Ishikawa (cell line): ENCODE measurements at regions not wholly inside any gene's neighbourhood (a gene's known extent, or its start where the extent isn't known, plus 50 kb on each side); places are given as distances from the start of the nearest gene placed in this dataset.

Experiments used
- CEBPB ChIP-seq: IDR thresholded peaks from 2 replicates; pipeline ENCODE4 v1.6.1; 2012
- CREB1 ChIP-seq: IDR thresholded peaks from 2 replicates; pipeline ENCODE4 v1.6.1; 2012; ENCODE audit warnings: low read depth
- EGR1 ChIP-seq: IDR thresholded peaks from 2 replicates; pipeline ENCODE4 v1.6.1; 2012
- EP300 ChIP-seq: IDR thresholded peaks from 2 replicates; pipeline ENCODE4 v1.6.1; 2012; ENCODE audit warnings: borderline replicate concordance
- FOXM1 ChIP-seq: IDR thresholded peaks from 2 replicates; pipeline ENCODE4 v1.6.1; 2012; ENCODE audit warnings: low read depth, borderline replicate concordance
- MAX ChIP-seq: IDR thresholded peaks from 2 replicates; pipeline ENCODE4 v1.6.1; 2012
- NFIC ChIP-seq: IDR thresholded peaks from 2 replicates; pipeline ENCODE4 v1.6.1; 2012
- RAD21 ChIP-seq: IDR thresholded peaks from 2 replicates; pipeline ENCODE4 v1.6.1; 2012; ENCODE audit warnings: low read depth
- REST ChIP-seq: IDR thresholded peaks from 2 replicates; pipeline ENCODE4 v1.6.1; 2012; ENCODE audit warnings: low read depth, mild to moderate bottlenecking
- TAF1 ChIP-seq: IDR thresholded peaks from 2 replicates; pipeline ENCODE4 v1.6.1; 2012; ENCODE audit warnings: low read depth, mild to moderate bottlenecking
- TCF12 ChIP-seq: IDR thresholded peaks from 2 replicates; pipeline ENCODE4 v1.6.1; 2012; ENCODE audit warnings: low read depth
- TEAD4 ChIP-seq: IDR thresholded peaks from 2 replicates; pipeline ENCODE4 v1.6.1; 2012
- USF1 ChIP-seq: IDR thresholded peaks from 2 replicates; pipeline ENCODE4 v1.6.1; 2012
- YY1 ChIP-seq: IDR thresholded peaks from 2 replicates; pipeline ENCODE4 v1.6.1; 2012; ENCODE audit warnings: low read depth
- ZBTB7A ChIP-seq: IDR thresholded peaks from 2 replicates; pipeline ENCODE4 v1.6.1; 2012; ENCODE audit warnings: low read depth

GRCh38 chr11:32219320-32219719 lies 128.4 kb downstream of the RCN1 start:
- TF ChIP-seq FOXM1: no peak
- no peak for TF ChIP-seq YY1
- no peak for TF ChIP-seq RAD21

DNA sequence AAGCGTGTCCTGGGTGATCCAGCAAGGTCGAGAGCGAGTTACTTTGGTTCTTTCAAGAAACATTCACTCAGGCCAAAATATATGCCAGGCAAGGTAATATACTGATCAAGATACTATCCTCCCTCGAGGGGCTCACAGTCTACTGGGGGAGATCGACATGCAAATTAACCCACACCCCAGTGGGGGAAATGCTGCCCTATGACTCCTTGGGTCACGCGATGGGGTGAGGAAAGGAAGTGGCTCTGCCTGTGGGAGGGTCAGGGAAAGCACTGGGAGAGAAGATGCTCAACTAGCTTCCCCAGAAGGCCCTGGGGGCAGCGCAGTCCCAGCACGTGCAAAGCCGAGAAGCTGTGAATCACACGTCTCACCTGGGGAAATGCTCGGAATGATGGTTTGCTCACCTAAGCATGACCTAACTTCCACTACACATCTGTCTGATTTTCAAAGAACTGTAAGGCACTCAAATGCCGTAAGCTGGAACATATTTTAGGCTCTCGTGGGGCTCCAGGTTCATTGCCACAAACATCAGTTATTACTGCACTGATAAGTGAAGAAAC lies 130.7 kb downstream of the RCN1 start:
- TF ChIP-seq MAX (no peak), CEBPB (no peak), NFIC (no peak), REST (no peak), EP300 (no peak), TCF12 (no peak)

GRCh38 chr11:32224580-32224979 lies 133.7 kb downstream of the RCN1 start:
- no peak for TF ChIP-seq CEBPB
- no peak for TF ChIP-seq EGR1
- no peak for TF ChIP-seq NFIC
- no peak for TF ChIP-seq TCF12
- TF ChIP-seq RAD21: no peak
- no peak for TF ChIP-seq YY1
- no peak for TF ChIP-seq MAX
- TF ChIP-seq CREB1: no peak
- TF ChIP-seq REST: no peak
- TF ChIP-seq TAF1: no peak
- TF ChIP-seq TEAD4: no peak
- TF ChIP-seq USF1: no peak
- TF ChIP-seq EP300: no peak
- TF ChIP-seq ZBTB7A: no peak
- no peak for TF ChIP-seq FOXM1

DNA sequence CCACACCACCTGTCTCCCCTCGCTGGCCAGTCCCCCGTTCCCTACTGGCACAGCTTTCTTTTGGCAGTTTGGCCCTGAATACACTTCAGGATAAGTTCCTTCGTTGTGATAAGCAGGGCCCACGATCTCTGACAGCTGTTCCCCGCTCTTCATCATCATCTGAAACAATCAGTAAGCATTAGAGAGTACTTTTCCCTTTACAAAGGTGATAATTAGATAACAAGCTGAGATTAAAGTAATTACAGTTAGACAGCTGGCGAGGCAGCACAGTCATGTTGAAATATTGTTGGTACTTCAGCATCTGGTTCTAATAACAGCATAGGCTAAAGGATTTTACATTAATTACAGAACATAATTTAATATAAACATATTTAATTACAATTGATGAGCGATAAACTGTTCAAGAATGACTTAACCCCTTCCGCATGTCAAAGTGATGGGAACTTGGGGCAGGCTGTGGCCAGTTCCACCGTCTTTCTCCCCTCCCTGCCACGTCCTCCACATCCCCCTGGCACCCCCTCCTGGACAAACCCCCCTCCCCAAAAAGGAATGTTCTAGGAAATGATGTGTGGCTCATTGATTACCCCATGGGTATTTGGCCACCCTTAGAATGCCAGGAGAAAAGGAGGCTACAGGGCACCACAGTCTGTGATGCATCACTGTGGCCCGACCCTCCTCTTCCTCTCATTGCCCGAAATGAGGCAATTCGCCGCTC lies 134.9 kb downstream of the RCN1 start:
- TF ChIP-seq ZBTB7A (no peak), CEBPB (no peak), REST (no peak)

DNA sequence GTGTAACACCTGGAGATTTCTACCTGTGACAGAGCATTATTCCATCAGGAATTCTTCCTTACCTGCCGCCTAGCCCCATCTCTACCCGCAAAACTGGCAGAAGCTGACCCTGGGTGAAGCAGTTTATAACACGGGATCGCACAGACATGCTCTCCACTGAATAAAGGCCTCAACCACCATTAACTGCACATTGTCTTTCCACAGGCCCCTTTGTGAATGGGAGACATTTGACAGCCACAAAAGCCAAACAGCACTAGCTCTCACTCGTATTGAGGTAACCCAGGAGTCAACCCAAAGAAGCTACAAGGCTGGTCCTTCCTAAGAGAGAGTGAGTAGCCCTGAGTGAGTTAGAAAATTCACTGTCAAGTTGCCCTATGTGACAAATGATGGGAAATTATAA lies 135.6 kb downstream of the RCN1 start:
- TF ChIP-seq NFIC: no peak
- TF ChIP-seq TAF1: no peak
- no peak for TF ChIP-seq CREB1
- no peak for TF ChIP-seq MAX
- no peak for TF ChIP-seq REST
- no peak for TF ChIP-seq RAD21
- no peak for TF ChIP-seq FOXM1
- no peak for TF ChIP-seq EP300
- TF ChIP-seq ZBTB7A: no peak
- TF ChIP-seq CEBPB: no peak
- TF ChIP-seq YY1: no peak
- TF ChIP-seq TCF12: no peak
- TF ChIP-seq USF1: no peak
- no peak for TF ChIP-seq EGR1
- TF ChIP-seq TEAD4: no peak
